HS-5 (cell line): ENCODE measurements at regions not wholly inside any gene's neighbourhood (a gene's known extent, or its start where the extent isn't known, plus 50 kb on each side); places are given as distances from the start of the nearest gene placed in this dataset.
A peak's percentile ranks its signal among the peaks of the same experiment; 100 is the strongest.

ENCODE experiments used
- DNase-seq: peaks from one replicate; pipeline ENCODE4 v3.0.0-alpha.2; 2012; ENCODE audit warnings: low read depth

GRCh38 chr2:118698564-118698963 lies 148.9 kb downstream of the EN1 start:
- DNase-seq, result no peak

DNA sequence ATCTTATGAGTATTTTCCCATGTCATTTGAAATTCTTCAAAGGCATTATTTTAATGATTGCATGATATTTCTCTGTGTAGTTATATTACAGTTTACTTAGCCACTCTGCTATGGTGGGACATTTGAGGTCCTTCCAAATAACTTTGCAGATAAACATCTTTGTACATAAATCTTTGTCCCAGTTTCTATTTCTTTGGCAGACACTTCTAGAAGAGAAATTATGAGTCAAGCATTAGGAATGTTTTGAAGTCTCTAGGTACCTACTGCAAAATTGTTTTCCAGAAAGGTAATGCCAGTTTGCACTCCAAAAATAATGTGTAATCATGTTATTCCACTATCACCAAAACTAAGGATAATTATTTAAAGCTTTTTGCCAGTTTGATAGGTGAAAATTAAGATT lies 149.7 kb downstream of the EN1 start:
- no peak for DNase-seq

- DNase-seq, result no peak
Observed at GRCh38 chr2:118696786-118697465, 150.5 kb downstream of the EN1 start.

DNA sequence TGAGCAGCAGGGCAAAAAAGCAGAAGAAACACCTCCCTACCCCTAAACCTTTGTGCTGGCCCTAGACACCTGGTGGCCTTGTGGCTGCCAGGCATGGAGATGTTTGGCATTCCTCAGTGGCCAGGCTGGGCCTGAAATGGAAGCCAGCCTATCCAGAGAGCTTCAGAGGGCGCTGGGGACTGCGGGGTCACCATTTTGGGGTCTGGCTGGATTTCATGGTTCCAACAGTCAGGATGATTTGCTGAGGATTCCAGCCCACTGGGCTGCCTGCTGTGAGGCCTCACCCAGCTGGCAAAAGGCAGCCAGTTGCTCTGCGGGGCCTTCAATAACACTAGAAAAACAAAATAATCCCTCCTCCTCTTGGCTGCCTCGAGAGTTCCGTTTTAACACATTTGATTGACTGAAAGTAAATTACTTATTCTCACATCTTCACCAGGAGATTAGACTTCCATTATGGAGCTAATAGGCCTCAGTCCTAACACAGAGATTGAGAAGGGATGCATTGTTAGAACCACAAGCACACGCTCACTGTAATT lies 154.1 kb downstream of the EN1 start:
- DNase-seq, result no peak

GRCh38 chr2:118689874-118690273 lies 157.6 kb downstream of the EN1 start:
- DNase-seq, result no peak

DNA sequence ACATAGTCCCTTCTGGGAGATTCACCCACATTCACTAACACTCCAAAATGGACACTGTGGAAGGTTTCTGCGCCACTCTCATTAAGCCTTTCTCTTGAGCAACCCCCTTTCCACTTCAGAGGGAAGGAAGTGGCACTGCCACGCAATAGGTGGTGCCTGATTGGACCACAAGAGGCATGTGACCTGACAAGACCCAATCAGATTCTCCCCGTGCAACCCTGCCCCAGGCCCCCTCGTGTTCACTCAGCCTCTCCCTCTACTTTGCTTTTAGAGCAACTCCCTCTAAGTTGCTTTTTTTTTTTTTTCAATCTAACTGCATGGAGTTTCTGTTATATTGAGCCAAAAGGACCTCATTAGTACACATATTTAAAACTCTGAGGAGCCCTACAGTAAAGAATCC lies 158.0 kb downstream of the EN1 start:
- DNase-seq, result no peak

DNA sequence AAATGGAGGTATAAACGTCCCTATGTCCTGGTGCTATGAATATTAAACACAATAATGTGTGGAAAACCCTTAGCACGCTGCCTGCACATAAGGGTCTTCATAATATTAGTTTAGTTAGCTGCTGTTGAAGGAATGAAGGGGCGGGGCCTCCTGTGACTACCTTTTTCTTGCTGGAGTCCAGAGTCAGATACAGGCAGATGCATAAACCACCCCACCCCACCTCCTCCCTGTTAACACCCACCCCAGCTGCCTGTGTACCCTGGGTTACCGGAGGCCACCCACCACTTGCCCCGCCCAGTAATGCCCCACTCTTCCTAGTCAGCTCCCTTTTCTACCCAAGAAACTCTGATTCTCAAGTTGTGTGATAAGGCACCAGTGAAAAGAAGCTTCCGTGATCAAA lies 158.4 kb downstream of the EN1 start:
- DNase-seq, result no peak

GRCh38 chr2:118687698-118688097 lies 159.8 kb downstream of the EN1 start:
- no peak for DNase-seq

DNA sequence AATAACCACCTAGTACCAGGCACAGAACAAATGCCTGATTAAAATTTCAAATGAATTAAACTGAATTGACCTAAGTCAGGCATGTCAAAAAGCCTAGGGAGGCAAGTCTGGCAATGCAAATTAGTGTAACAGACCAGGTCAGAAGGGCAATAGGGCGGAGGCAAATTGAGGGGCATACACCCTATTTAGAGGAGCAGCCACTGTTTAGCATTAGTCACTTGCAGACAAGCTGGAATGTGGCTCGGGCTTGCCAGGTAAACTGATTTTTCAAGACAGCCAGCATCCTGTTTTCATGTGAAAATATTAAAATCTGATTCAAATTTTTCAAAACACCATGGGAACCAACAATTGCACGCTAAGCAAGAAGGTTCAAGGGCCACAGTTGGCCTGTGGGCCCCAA lies 160.3 kb downstream of the EN1 start:
- no peak for DNase-seq

DNA sequence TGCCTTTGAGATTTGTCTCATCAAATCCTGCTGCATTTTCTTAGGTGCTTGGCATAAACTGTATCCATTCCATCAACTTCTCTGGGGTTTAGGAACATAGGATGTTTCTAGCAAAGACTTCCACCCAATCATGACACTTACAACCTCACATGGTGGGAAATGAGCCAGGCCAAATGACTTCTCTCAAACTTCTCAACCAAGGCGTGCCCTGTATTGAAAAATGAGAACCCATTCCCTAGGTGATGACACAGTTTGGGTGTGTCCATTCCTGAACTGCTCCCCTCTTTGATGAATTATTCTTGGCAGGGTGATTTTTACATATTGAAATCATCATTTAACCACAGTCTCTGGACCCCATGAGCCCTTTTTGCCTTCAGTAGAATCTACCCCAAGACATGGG lies 161.1 kb downstream of the EN1 start:
- peak; percentile 60 for DNase-seq

DNA sequence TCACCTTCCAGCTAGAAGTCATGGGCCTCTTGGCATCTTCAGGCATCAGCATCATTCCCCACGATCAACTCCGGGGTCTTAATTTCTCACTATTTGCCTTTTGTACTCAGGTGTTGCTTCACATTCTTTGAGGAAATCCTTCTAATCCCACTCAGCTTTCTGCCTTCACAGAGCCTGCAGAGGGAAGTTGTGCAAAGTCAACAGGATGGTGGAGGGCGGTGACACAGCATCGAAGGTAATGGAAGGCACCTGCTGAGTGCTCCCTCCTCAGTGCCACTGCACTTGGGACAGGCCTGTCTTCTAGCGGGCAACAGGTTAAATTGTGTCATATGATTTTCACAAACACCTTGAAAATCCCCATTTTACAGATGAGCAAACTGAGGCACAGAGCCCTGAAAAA lies 164.0 kb downstream of the EN1 start:
- no peak for DNase-seq

DNA sequence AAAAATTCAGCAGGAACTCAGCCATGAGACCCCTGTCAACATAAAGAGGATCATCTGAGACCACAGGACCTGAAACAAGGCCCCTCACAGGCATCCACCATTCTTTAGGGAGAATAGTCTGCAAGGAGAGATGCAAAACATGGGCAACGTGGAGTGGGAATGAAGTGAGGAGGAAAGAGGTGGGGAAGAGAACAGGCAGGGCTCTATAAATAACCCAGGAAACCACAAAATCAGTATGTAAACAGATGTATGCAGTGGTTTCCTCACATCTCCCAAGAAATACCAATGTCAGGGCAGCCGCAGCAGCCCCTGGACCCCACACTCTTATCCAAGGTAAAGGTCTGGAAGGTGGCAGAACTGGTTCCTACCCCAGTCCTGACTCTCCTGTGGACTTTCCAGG lies 168.5 kb downstream of the EN1 start:
- DNase-seq, result no peak

DNA sequence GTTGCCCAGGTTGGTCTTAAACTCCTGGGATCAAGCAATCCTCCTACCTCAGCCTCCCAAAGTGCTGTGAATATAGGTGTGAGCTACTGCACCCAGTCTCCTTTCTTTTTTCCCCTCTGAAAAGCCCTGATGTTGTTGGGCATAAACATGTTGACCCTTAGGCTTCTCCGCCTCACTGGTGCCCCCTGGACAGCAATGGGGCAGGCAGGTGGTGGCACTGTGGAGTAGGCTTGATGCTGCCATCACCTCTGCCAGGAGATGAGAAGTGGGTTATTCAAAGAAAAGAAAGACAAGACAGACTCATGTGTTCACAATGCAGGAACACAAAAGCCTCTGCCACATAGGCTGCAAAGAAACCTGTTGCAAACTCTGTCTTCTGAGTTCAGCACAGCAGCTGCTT lies 169.9 kb downstream of the EN1 start:
- DNase-seq, result no peak

DNA sequence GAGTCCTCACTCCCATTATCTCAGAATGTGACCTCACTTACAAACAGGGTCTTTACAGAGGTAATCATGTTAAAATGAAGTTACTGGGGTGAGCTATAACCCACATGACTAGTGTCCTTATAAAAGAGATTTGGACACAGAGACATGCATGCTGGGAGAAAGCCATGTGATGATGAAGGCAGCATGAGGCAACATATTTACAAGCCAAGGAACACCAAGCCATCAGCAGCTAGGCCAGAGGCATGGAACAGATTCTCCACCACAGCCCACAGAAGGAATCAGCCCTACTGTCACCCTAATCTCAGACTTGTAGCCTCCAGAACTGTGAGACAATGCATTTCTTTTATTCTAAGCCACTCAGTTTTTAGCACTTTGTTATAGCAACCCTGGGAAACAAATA lies 171.9 kb downstream of the EN1 start:
- no peak for DNase-seq

- no peak for DNase-seq
Observed at GRCh38 chr2:118672571-118673158, 174.8 kb downstream of the EN1 start.

DNA sequence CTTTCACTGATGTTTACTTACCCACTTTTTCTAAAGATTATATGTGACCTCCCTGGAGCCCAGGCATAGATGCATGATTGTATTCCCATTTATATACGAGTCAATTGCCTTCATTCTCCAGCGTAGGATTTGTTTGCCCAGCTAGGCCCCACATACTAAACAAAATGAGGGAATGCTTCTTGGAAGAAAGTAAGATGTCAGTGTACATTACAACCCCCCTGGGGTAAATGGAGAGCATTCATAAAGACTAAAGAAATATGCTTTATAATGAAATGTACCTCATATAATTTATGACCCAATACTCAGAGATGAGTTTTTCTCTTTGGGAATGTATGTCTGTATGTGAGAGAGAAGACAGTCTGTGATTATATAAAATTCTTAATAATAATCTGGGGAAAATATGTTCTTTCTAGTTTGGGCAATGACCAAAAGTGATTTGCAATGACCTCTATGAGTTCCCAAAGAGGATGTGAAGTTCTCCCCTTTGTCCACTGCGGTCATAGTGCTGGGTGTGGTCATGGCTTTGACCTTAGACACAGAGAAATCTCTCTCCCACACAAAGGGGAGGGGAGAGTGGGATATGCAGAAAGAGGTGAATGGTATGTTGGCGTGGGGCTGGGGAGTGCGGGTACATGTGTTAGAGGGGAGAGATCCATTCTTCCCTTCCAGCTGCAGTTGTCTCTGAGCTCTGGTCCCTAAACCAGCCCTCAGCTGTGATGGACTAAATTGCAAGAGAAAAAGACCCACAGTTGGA lies 175.6 kb downstream of the EN1 start:
- no peak for DNase-seq

- DNase-seq, result no peak
Observed at GRCh38 chr2:118670838-118671237, 176.6 kb downstream of the EN1 start.

GRCh38 chr2:118670276-118670675 lies 177.2 kb downstream of the EN1 start:
- DNase-seq, result no peak

DNA sequence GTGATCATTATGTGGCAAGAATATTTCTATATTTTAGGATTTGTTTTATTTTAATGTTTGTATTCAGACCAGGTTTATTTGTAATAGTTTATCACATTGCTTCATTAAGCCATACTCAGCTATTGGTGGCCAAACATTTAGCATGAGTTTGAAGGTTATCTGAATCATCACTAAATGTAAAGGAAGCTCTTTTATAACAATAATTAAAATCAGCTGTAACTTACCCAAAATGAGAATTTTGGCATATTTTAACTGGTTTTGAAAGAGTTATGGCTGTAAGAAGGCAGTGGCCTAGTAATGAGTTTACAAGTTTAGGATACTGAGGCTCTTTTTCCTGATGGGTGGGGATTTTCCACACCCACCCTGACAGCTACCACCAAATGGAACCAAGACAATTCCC lies 177.8 kb downstream of the EN1 start:
- peak; percentile 61 for DNase-seq

- peak; percentile 99 for DNase-seq
Observed at GRCh38 chr2:118668431-118669424, 178.7 kb downstream of the EN1 start.

DNA sequence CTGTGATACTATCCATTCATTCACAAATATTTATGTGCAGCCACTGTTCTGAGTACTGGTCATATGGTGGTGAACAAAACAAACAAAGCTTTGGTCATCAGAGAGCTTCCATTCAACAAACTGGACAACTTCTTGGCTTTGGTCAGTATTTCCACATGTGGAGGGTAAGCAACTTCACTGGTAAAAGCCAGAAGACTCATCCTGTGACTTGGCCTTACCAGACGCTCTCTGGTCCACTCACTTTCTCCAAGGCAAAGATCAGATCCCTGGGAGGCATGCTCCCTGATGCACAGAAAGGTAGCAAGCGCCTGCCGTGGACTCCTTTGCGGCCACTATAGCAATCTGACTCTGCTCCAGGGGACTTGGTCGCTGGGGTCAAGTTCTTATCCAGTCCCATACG lies 179.5 kb downstream of the EN1 start:
- peak; percentile 55 for DNase-seq

- DNase-seq, result no peak
Observed at GRCh38 chr2:118667348-118667747, 180.1 kb downstream of the EN1 start.
